ENCODE measurements at regions not wholly inside any gene's neighbourhood (a gene's known extent, or its start where the extent isn't known, plus 50 kb on each side); places are given as distances from the start of the nearest gene placed in this dataset.

- H3K27ac ChIP-seq (ENCODE audit: insufficient read depth, low read depth, low read length), result no peak overlapping the region
- H3K9me1 ChIP-seq (replicated peaks; ENCODE audit: control insufficient read depth, extremely low read depth, insufficient read depth, low read length), result no peaks in the 10 kb centered on the region
- TF ChIP-seq POLR2AphosphoS5 (IDR thresholded peaks at IDR 0.05; ENCODE audit: insufficient read depth, low read depth, low read length), result no peak
- no peak for TF ChIP-seq FOS (IDR thresholded peaks at IDR 0.05; ENCODE audit: borderline replicate concordance, insufficient read depth, low read length)
- TF ChIP-seq GATA2 (IDR thresholded peaks at IDR 0.05; ENCODE audit: insufficient read depth, insufficient read length, low read depth, low read length), result no peak
- no peak for TF ChIP-seq POLR2A (IDR thresholded peaks at IDR 0.05; ENCODE audit: low read depth, low read length)
- intact Hi-C loops (cut with micrococcal nuclease) (no loop called here), dilution Hi-C loops (cut with MboI; ENCODE audit: extremely low pct_ligation_motif_present, low sequenced_read_pairs) (no loop called here)
- CTCF ChIA-PET, result interaction anchor here (1.1 kb wide), 1 partner anchor 22 kb away, joined by 3 read pairs; no protein-coding TSS in a partner anchor
- H4K20me1 ChIP-seq (replicated peaks; ENCODE audit: control insufficient read depth, extremely low read depth, insufficient read depth, low read length), result no peaks in the 10 kb centered on the region
- H3K79me2 ChIP-seq (ENCODE audit: control insufficient read depth, insufficient read depth, low read length), result no peaks in the 10 kb centered on the region
- no peak for DNase-seq (ENCODE audit: low read depth, low spot score)
- H2AFZ ChIP-seq (ENCODE audit: low read depth, low read length), result no peak overlapping the region
- H3K27me3 ChIP-seq (ENCODE audit: control insufficient read depth in 2 of 2, insufficient read depth in 2 of 2, low read length in 2 of 2), result no peaks in the 10 kb centered on the region
- FAIRE-seq, result no peak
- no peak overlapping the region for H3K9ac ChIP-seq (replicated peaks; ENCODE audit: extremely low read depth, insufficient read depth, low read length)
- POLR2A ChIA-PET, result no interaction called here
- no peak overlapping the region for H3K4me2 ChIP-seq (ENCODE audit: insufficient read depth, low read length)
- BruUV-seq (replicated peaks), result no TSS peak
- no peaks in the 10 kb centered on the region for H3K36me3 ChIP-seq (ENCODE audit: control insufficient read depth in 2 of 2, extremely low read depth in 1 of 2, insufficient read depth in 2 of 2, low read length in 2 of 2)
- no peak overlapping the region for H3K4me3 ChIP-seq (replicated peaks in 1 of 3; ENCODE audit: insufficient read depth in 1 of 3, low read depth in 1 of 3, low read length in 3 of 3)
- no peaks in the 10 kb centered on the region for H3K9me3 ChIP-seq (replicated peaks; ENCODE audit: control insufficient read depth, insufficient read depth, low read length)
- no peaks in the 10 kb centered on the region for H3K4me1 ChIP-seq (ENCODE audit: control insufficient read depth, extremely low read depth, insufficient read depth, low read length)
Observed at GRCh38 chr6:104505838-104506237, 353.9 kb downstream of the HACE1 start.

- Histone ChIP-seq H3K9me3 (replicated peaks; ENCODE audit: control insufficient read depth, insufficient read depth, low read length) (no peaks in the 10 kb centered on the region), H3K79me2 (ENCODE audit: control insufficient read depth, insufficient read depth, low read length) (no peaks in the 10 kb centered on the region), H3K4me1 (ENCODE audit: control insufficient read depth, extremely low read depth, insufficient read depth, low read length) (no peaks in the 10 kb centered on the region), H2AFZ (ENCODE audit: low read depth, low read length) (no peak overlapping the region), H3K4me3 (replicated peaks in 1 of 3; ENCODE audit: insufficient read depth in 1 of 3, low read depth in 1 of 3, low read length in 3 of 3) (no peak overlapping the region), H3K9me1 (replicated peaks; ENCODE audit: control insufficient read depth, extremely low read depth, insufficient read depth, low read length) (no peaks in the 10 kb centered on the region), H4K20me1 (replicated peaks; ENCODE audit: control insufficient read depth, extremely low read depth, insufficient read depth, low read length) (no peaks in the 10 kb centered on the region), H3K9ac (replicated peaks; ENCODE audit: extremely low read depth, insufficient read depth, low read length) (no peak overlapping the region), H3K36me3 (ENCODE audit: control insufficient read depth in 2 of 2, extremely low read depth in 1 of 2, insufficient read depth in 2 of 2, low read length in 2 of 2) (no peaks in the 10 kb centered on the region), H3K27ac (ENCODE audit: insufficient read depth, low read depth, low read length) (no peak overlapping the region), H3K4me2 (ENCODE audit: insufficient read depth, low read length) (no peak overlapping the region), H3K27me3 (ENCODE audit: control insufficient read depth in 2 of 2, insufficient read depth in 2 of 2, low read length in 2 of 2) (no peaks in the 10 kb centered on the region)
- ChIA-PET POLR2A (no interaction called here), CTCF (interaction anchor here (0.6 kb wide), 1 partner anchor 220 kb away, joined by 3 read pairs; no protein-coding TSS in a partner anchor)
- no TSS peak for BruUV-seq (replicated peaks)
- TF ChIP-seq MYC (IDR thresholded peaks at IDR 0.05; ENCODE audit: low read depth, low read length) (no peak), POLR2A (IDR thresholded peaks at IDR 0.05; ENCODE audit: low read depth, low read length) (no peak), EZH2 (IDR thresholded peaks at IDR 0.05; ENCODE audit: borderline replicate concordance, low read depth, low read length, severe bottlenecking) (no peak), GATA2 (IDR thresholded peaks at IDR 0.05; ENCODE audit: insufficient read depth, insufficient read length, low read depth, low read length) (no peak), JUN (IDR thresholded peaks at IDR 0.05; ENCODE audit: borderline replicate concordance, insufficient read depth, insufficient read length, low read depth) (no peak), FOS (IDR thresholded peaks at IDR 0.05; ENCODE audit: borderline replicate concordance, insufficient read depth, low read length) (no peak), POLR2AphosphoS5 (IDR thresholded peaks at IDR 0.05; ENCODE audit: insufficient read depth, low read depth, low read length) (no peak)
- TF ChIP-seq, protein P1, sequence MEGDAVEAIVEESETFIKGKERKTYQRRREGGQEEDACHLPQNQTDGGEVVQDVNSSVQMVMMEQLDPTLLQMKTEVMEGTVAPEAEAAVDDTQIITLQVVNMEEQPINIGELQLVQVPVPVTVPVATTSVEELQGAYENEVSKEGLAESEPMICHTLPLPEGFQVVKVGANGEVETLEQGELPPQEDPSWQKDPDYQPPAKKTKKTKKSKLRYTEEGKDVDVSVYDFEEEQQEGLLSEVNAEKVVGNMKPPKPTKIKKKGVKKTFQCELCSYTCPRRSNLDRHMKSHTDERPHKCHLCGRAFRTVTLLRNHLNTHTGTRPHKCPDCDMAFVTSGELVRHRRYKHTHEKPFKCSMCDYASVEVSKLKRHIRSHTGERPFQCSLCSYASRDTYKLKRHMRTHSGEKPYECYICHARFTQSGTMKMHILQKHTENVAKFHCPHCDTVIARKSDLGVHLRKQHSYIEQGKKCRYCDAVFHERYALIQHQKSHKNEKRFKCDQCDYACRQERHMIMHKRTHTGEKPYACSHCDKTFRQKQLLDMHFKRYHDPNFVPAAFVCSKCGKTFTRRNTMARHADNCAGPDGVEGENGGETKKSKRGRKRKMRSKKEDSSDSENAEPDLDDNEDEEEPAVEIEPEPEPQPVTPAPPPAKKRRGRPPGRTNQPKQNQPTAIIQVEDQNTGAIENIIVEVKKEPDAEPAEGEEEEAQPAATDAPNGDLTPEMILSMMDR (IDR thresholded peaks at IDR 0.05; ENCODE audit: extremely low read depth in 1 of 2, insufficient read depth in 1 of 2, low read depth in 1 of 2, low read length in 2 of 2), result no peak
- TF ChIP-seq, protein P2, sequence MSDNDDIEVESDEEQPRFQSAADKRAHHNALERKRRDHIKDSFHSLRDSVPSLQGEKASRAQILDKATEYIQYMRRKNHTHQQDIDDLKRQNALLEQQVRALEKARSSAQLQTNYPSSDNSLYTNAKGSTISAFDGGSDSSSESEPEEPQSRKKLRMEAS (IDR thresholded peaks at IDR 0.05; ENCODE audit: insufficient read depth, insufficient read length), result no peak
- dilution Hi-C loops (cut with MboI; ENCODE audit: extremely low pct_ligation_motif_present, low sequenced_read_pairs), result no loop called here
- intact Hi-C loops (cut with micrococcal nuclease), result no loop called here
- DNase-seq (ENCODE audit: low read depth, low spot score), result no peak
- FAIRE-seq, result no peak
Observed at GRCh38 chr6:104500265-104500664, 359.5 kb downstream of the HACE1 start.

Measured in endothelial cell of umbilical vein (primary cell).